ENCODE measurements at regions not wholly inside any gene's neighbourhood (a gene's known extent, or its start where the extent isn't known, plus 50 kb on each side); places are given as distances from the start of the nearest gene placed in this dataset.

GRCh38 chr6:37556881-37557644 is 57.4 kb upstream of the CCDC167 start:
- DNase-seq (ENCODE audit: low read depth in 2 of 2), result no peak

DNA sequence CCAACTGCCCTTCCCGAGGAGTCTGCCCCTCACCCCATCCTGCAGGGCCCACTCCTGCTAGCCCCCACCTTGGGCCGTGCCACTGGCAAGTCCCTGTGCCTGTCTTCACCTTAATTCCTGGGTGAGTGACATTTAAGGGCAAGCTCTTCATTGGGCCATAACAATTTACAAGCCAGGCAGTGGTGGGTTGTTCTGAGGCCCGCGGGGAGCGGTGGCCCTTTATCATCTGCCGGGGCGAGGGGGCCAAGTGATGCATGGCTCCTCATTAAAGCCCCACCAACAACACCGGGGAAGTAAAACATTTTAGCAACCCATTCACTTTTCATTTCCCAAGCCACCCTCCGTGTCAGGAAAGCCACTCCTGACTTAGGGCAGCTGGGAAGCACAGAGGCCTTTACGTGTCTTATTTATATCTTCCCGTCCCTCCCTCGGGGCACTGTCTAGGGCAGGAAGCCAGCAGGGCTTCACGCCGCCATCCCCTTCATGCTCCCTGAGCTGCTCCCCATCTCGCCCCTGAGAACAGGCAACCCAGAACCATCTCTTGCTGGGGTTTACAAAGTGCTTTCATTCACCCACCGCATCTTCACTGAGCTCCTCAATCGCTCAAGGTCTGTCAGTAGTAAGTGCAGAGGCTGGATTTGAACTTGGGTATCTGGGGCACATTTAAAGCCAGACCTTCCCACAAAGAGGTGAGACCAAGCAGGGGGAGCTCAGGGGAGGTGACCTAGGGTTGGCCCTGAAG is 55.5 kb upstream of the CCDC167 start:
- DNase-seq (ENCODE audit: low read depth in 2 of 2), result no peak

GRCh38 chr6:37554480-37554819 is 54.8 kb upstream of the CCDC167 start:
- no peak for DNase-seq (ENCODE audit: low read depth in 2 of 2)

DNA sequence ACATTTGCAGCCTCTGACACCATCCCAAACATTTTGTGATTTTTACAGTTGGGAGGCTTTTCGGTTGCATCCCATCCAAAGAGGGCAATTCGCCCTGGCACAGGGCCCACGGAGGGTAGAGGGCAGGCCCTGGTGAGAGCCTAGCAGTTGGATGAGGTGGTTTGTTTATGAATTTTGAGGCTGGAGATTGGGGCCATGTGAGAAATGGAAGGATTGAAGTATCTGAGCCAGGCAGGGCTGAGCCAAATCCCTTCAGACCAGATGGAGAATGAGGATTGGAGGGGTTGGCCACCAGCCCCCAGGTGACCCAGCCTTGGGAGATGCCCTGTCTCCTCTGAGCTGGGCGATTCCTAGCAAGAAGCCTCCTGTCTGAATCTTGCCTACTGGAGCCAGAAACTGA is 52.6 kb upstream of the CCDC167 start:
- DNase-seq (ENCODE audit: low read depth in 2 of 2), result no peak

- DNase-seq (ENCODE audit: low read depth in 2 of 2), result no peak
These were observed 52.2 kb upstream of the CCDC167 start for GRCh38 chr6:37551867-37552266.

DNA sequence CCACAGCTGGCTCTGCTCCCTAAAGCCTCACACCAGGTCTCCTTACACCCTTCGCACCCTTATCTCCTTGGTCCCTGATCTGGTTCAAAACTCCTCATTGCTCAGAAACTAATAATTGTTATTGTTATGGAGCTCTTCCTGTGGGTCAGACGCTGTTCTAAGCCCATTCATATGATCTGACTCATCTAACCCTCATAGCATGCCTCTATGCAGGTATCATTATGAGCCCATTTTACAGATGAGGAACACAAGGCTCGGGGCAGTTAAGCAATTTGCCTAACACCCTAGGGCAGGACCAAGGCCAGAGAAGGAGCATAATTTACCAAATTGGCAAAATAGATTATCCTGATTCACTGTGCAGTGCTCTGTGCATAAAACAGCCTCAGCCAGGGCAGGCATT is 51.8 kb upstream of the CCDC167 start:
- no peak for DNase-seq (ENCODE audit: low read depth in 2 of 2)

DNA sequence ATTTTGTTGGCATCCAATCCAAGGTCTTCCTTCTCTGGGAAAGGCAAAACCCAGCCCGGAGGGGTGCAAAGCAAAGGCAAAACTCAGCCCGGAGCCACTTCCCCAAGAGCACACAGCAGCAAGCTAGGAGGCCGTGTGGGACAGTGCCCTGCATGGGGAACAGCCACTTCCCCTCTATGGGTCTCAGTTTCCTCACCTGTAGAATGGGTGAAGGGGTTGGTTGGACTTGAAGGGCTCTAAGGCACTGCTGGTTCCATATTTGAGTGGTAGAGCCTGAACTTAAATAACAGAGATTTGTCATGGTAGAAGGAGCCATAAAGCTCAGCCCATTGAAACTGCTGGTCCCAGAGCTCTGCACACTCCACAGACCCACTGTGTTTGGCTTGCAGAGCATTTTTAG is 51.3 kb upstream of the CCDC167 start:
- DNase-seq (ENCODE audit: low read depth in 2 of 2), result no peak

GRCh38 chr6:37550191-37550831 is 50.6 kb upstream of the CCDC167 start:
- DNase-seq (ENCODE audit: low read depth in 2 of 2), result no peak

- DNase-seq (ENCODE audit: low read depth in 2 of 2), result no peak
These were observed 49.9 kb upstream of the CCDC167 start for GRCh38 chr6:37549558-37549957.

Measured in stimulated activated CD8-positive, alpha-beta memory T cell treated with anti-CD3 and anti-CD28 coated beads, Interleukin-15, amount 100 ng/mL, for 4 hours (primary cell).